GM23338 (cell line): ENCODE measurements at regions not wholly inside any gene's neighbourhood (a gene's known extent, or its start where the extent isn't known, plus 50 kb on each side); places are given as distances from the start of the nearest gene placed in this dataset.

ENCODE experiments used
- ATAC-seq: fragments of 200-7000 bp; cut with Tn5 transposase; 3 replicates; pipeline ENCODE4 v1.9.1; 2020
- DNase-seq: peaks from one replicate; pipeline ENCODE4 v3.0.0-alpha.2; 2015; ENCODE audit warnings: low spot score
- H2AFZ ChIP-seq: fragments of 200-600 bp; sonication (generic); 2 replicates; pipeline ENCODE4 v1.8.0; 2016; ENCODE audit warnings: antibody characterized with exemption, mild to moderate bottlenecking, moderate library complexity
- H3F3A ChIP-seq: fragments of 200-600 bp; sonication (generic); replicated peaks from 2 replicates; pipeline ENCODE4 v1.8.0; 2017; ENCODE audit warnings: antibody characterized with exemption, mixed run types, low read depth
- H3K27ac ChIP-seq: fragments of 200-600 bp; sonication (generic); 2 replicates; pipeline ENCODE4 v1.6.1; 2016; ENCODE audit warnings: low read depth
- H3K27me3 ChIP-seq: fragments of 200-600 bp; sonication (generic); 2 replicates; pipeline ENCODE4 v1.8.0; 2016; ENCODE audit warnings: mild to moderate bottlenecking, mixed run types, moderate library complexity; ENCODE audit not compliant: insufficient read depth
- H3K36me3 ChIP-seq: fragments of 200-600 bp; sonication (generic); 2 replicates; pipeline ENCODE4 v1.8.0; 2016; ENCODE audit warnings: mild to moderate bottlenecking; ENCODE audit not compliant: insufficient read depth
- H3K4me1 ChIP-seq: fragments of 200-600 bp; sonication (generic); 2 replicates; pipeline ENCODE4 v1.8.0; 2016; ENCODE audit warnings: mild to moderate bottlenecking, moderate library complexity; ENCODE audit not compliant: insufficient read depth
- H3K4me2 ChIP-seq: fragments of 200-600 bp; sonication (generic); 2 replicates; pipeline ENCODE4 v1.7.1; 2017; ENCODE audit warnings: mixed run types
- H3K4me3 ChIP-seq: fragments of 200-600 bp; sonication (generic); 2 replicates; pipeline ENCODE4 v1.6.1; 2016; ENCODE audit warnings: mixed run types
- H3K79me2 ChIP-seq: fragments of 200-600 bp; sonication (generic); replicated peaks from 2 replicates; pipeline ENCODE4 v1.8.0; 2017; ENCODE audit warnings: mild to moderate bottlenecking; ENCODE audit not compliant: insufficient read depth
- H3K9me2 ChIP-seq: fragments of 200-600 bp; sonication (generic); 2 replicates; pipeline ENCODE4 v1.8.0; 2017; ENCODE audit not compliant: insufficient read depth
- H4K20me1 ChIP-seq: fragments of 200-600 bp; sonication (generic); replicated peaks from 2 replicates; pipeline ENCODE4 v1.8.0; 2017; ENCODE audit warnings: mild to moderate bottlenecking; ENCODE audit not compliant: insufficient read depth
- H3K27ac Mint-ChIP-seq: 2 replicates; pipeline ENCODE4 v1.8.0; 2020; ENCODE audit warnings: inconsistent platforms, mild to moderate bottlenecking, moderate library complexity, mixed read lengths
- H3K27me3 Mint-ChIP-seq: 3 replicates; pipeline ENCODE4 v1.8.0; 2022; ENCODE audit warnings: low read depth, mild to moderate bottlenecking, moderate library complexity, mixed read lengths, inconsistent platforms; ENCODE audit not compliant: insufficient read depth, poor library complexity
- H3K36me3 Mint-ChIP-seq: 3 replicates; pipeline ENCODE4 v1.8.0; 2021; ENCODE audit warnings: low read depth, mild to moderate bottlenecking, inconsistent platforms, moderate library complexity, mixed read lengths
- H3K4me1 Mint-ChIP-seq: 3 replicates; pipeline ENCODE4 v1.8.0; 2020; ENCODE audit warnings: mild to moderate bottlenecking, inconsistent platforms, mixed read lengths
- H3K4me3 Mint-ChIP-seq: 3 replicates; pipeline ENCODE4 v1.8.0; 2021; ENCODE audit warnings: moderate library complexity, mild to moderate bottlenecking, inconsistent platforms, mixed read lengths
- H3K9me3 Mint-ChIP-seq: 3 replicates; pipeline ENCODE4 v1.8.0; 2020; ENCODE audit warnings: moderate library complexity, mild to moderate bottlenecking, inconsistent platforms, mixed read lengths
- EZH2 ChIP-seq: fragments of 200-600 bp; sonication (generic); IDR thresholded peaks from one replicate; pipeline ENCODE4 v1.8.0; 2017; ENCODE audit warnings: antibody characterized with exemption, mild to moderate bottlenecking, low read depth; ENCODE audit not compliant: unreplicated experiment
- EZH2phosphoT487 ChIP-seq: fragments of 200-600 bp; sonication (generic); IDR thresholded peaks from one replicate; pipeline ENCODE4 v1.8.1; 2018; ENCODE audit warnings: antibody characterized with exemption; ENCODE audit not compliant: unreplicated experiment
- JUNB ChIP-seq: IDR thresholded peaks from one replicate; pipeline ENCODE4 v1.6.1; 2016; ENCODE audit warnings: antibody characterized with exemption; ENCODE audit not compliant: unreplicated experiment
- NANOG ChIP-seq: IDR thresholded peaks from 2 replicates; pipeline ENCODE4 v1.6.1; 2016; ENCODE audit warnings: antibody characterized with exemption, borderline replicate concordance
- POLR2AphosphoS5 ChIP-seq: IDR thresholded peaks from 2 replicates; pipeline ENCODE4 v1.6.1; 2016; ENCODE audit warnings: antibody characterized with exemption, low read depth
- STAT1 ChIP-seq: IDR thresholded peaks from one replicate; pipeline ENCODE4 v1.6.1; 2016; ENCODE audit warnings: antibody characterized with exemption; ENCODE audit not compliant: unreplicated experiment
- ZNF114 ChIP-seq: fragments of 250-450 bp; sonication (Bioruptor Pico); IDR thresholded peaks from 2 replicates; pipeline ENCODE4 v1.5.0; 2020; ENCODE audit warnings: mild to moderate bottlenecking, moderate library complexity
- ZNF331 ChIP-seq: fragments of 250-450 bp; sonication (Bioruptor Pico); IDR thresholded peaks from 2 replicates; pipeline ENCODE4 v1.5.0; 2020; ENCODE audit warnings: low read depth, mild to moderate bottlenecking, moderate library complexity
- TF ChIP-seq, protein P1 (sequence below), 2 experiments: fragments of 200-600 bp in 1 of 2; sonication (generic) in 1 of 2; conservative IDR thresholded peaks; 2 replicates each; pipeline versions ENCODE4 v1.5.1 to v1.6.1; 2016 to 2017; ENCODE audit warnings: antibody characterized with exemption in 2 of 2, low read depth in 2 of 2, mild to moderate bottlenecking in 2 of 2, moderate library complexity in 1 of 2
- TF ChIP-seq, protein P2 (sequence below): IDR thresholded peaks from 2 replicates; pipeline ENCODE4 v1.6.1; 2016; ENCODE audit warnings: antibody characterized with exemption
- TF ChIP-seq, protein P3 (sequence below): fragments of 250-450 bp; sonication (Bioruptor Pico); IDR thresholded peaks from 2 replicates; pipeline ENCODE4 v1.5.0; 2020; ENCODE audit warnings: mild to moderate bottlenecking, moderate library complexity

DNA sequence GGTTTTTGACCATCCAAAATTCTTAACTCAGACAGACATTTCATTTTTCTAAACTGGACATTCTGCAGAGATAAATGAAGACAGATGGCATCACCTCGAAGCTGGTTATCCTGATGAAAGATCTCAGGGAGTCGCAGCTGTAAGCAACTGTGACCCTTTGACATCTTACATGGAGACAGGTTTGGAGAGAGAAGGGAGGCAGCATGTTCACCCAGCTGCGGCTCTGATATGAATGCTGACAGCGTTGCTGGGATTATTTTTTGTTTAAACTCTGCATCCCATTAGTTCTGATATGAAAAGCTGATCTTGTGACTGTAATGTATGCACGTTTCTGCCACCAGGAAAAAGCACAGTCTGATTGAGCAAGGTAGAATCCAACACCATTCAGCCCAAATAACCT, 89.4 kb downstream of the C6orf118 start (continued):
- TF ChIP-seq, protein P1, sequence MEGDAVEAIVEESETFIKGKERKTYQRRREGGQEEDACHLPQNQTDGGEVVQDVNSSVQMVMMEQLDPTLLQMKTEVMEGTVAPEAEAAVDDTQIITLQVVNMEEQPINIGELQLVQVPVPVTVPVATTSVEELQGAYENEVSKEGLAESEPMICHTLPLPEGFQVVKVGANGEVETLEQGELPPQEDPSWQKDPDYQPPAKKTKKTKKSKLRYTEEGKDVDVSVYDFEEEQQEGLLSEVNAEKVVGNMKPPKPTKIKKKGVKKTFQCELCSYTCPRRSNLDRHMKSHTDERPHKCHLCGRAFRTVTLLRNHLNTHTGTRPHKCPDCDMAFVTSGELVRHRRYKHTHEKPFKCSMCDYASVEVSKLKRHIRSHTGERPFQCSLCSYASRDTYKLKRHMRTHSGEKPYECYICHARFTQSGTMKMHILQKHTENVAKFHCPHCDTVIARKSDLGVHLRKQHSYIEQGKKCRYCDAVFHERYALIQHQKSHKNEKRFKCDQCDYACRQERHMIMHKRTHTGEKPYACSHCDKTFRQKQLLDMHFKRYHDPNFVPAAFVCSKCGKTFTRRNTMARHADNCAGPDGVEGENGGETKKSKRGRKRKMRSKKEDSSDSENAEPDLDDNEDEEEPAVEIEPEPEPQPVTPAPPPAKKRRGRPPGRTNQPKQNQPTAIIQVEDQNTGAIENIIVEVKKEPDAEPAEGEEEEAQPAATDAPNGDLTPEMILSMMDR (conservative IDR thresholded peaks at IDR 0.05; ENCODE audit: low read depth in 2 of 2): no peak

DNA sequence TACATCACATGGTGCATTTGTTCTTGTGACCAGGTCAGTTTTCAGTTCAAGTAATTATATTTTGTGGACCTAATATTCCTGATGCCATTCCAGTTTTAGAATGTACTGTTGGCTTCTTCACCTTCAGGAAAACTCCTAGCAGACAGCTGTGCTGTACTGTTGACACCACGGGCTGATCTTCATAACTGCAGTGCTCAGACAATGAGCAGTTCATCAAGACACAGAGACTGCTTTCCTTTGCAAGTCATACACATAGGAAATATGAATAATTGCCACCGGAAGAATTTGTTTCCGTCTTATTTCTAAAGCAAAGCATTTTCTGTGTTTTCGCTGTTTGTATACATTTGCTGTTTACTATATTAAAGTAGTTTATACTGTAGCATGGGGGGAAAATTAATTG, 89.8 kb downstream of the C6orf118 start:
- no peaks in the 10 kb centered on the region for H3K4me1 Mint-ChIP-seq
- no peak overlapping the region for H3K4me2 ChIP-seq
- H4K20me1 ChIP-seq: no peaks in the 10 kb centered on the region
- no peaks in the 10 kb centered on the region for H3F3A ChIP-seq
- H3K27me3 ChIP-seq: no peaks in the 10 kb centered on the region
- no peaks in the 10 kb centered on the region for H3K36me3 Mint-ChIP-seq
- no peaks in the 10 kb centered on the region for H3K9me2 ChIP-seq
- H3K79me2 ChIP-seq: no peaks in the 10 kb centered on the region
- no peak for ATAC-seq
- no peak overlapping the region for H2AFZ ChIP-seq
- no peaks in the 10 kb centered on the region for H3K27me3 Mint-ChIP-seq
- no peak for DNase-seq
- TF ChIP-seq POLR2AphosphoS5: no peak
- TF ChIP-seq, protein P2, sequence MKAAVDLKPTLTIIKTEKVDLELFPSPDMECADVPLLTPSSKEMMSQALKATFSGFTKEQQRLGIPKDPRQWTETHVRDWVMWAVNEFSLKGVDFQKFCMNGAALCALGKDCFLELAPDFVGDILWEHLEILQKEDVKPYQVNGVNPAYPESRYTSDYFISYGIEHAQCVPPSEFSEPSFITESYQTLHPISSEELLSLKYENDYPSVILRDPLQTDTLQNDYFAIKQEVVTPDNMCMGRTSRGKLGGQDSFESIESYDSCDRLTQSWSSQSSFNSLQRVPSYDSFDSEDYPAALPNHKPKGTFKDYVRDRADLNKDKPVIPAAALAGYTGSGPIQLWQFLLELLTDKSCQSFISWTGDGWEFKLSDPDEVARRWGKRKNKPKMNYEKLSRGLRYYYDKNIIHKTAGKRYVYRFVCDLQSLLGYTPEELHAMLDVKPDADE: no peak
- TF ChIP-seq EZH2: no peak
- TF ChIP-seq ZNF331 (CRISPR knock-in tag): no peak
- no peak for TF ChIP-seq NANOG
- H3K27ac Mint-ChIP-seq: no peak overlapping the region
- H3K4me1 ChIP-seq: no peaks in the 10 kb centered on the region
- H3K4me3 Mint-ChIP-seq: no peak overlapping the region
- H3K9me3 Mint-ChIP-seq: peaks cover 3% of the 10 kb centered on the region; the same call in 1 of the 3 replicates
- H3K36me3 ChIP-seq: no peaks in the 10 kb centered on the region
- no peak overlapping the region for H3K4me3 ChIP-seq
- H3K27ac ChIP-seq: no peak overlapping the region

DNA sequence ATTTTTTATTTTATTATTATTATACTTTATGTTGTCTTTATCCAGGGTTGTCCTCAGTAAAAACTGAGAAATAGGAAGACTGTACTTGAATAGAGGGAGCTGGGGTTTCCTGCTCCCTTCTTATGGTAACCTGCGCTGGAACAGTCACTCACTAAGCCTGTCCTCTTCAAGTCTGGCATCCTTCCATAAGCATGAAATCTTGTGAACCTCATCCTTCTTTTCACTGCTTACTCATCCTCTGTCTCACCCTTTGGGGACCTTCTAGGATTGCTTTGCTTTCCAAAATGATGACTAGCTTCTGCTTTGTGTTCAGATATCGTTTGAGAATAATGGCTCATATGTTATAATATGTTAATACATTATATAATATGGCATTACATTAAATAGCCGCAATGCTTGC, 90.6 kb downstream of the C6orf118 start:
- Histone ChIP-seq H3K4me1 (no peaks in the 10 kb centered on the region), H3K36me3 (no peaks in the 10 kb centered on the region), H4K20me1 (no peaks in the 10 kb centered on the region), H3K9me2 (no peaks in the 10 kb centered on the region), H3K79me2 (no peaks in the 10 kb centered on the region), H3K27me3 (no peaks in the 10 kb centered on the region), H3F3A (no peaks in the 10 kb centered on the region), H3K4me2 (no peak overlapping the region), H3K4me3 (no peak overlapping the region), H2AFZ (no peak overlapping the region), H3K27ac (no peak overlapping the region)
- H3K36me3 Mint-ChIP-seq: no peaks in the 10 kb centered on the region
- no peaks in the 10 kb centered on the region for H3K27me3 Mint-ChIP-seq
- ATAC-seq (no peak), DNase-seq (no peak)
- TF ChIP-seq EZH2 (no peak), POLR2AphosphoS5 (no peak), STAT1 (no peak), JUNB (no peak), ZNF114 (CRISPR knock-in tag) (no peak), EZH2phosphoT487 (no peak), NANOG (no peak)
- TF ChIP-seq, protein P3, sequence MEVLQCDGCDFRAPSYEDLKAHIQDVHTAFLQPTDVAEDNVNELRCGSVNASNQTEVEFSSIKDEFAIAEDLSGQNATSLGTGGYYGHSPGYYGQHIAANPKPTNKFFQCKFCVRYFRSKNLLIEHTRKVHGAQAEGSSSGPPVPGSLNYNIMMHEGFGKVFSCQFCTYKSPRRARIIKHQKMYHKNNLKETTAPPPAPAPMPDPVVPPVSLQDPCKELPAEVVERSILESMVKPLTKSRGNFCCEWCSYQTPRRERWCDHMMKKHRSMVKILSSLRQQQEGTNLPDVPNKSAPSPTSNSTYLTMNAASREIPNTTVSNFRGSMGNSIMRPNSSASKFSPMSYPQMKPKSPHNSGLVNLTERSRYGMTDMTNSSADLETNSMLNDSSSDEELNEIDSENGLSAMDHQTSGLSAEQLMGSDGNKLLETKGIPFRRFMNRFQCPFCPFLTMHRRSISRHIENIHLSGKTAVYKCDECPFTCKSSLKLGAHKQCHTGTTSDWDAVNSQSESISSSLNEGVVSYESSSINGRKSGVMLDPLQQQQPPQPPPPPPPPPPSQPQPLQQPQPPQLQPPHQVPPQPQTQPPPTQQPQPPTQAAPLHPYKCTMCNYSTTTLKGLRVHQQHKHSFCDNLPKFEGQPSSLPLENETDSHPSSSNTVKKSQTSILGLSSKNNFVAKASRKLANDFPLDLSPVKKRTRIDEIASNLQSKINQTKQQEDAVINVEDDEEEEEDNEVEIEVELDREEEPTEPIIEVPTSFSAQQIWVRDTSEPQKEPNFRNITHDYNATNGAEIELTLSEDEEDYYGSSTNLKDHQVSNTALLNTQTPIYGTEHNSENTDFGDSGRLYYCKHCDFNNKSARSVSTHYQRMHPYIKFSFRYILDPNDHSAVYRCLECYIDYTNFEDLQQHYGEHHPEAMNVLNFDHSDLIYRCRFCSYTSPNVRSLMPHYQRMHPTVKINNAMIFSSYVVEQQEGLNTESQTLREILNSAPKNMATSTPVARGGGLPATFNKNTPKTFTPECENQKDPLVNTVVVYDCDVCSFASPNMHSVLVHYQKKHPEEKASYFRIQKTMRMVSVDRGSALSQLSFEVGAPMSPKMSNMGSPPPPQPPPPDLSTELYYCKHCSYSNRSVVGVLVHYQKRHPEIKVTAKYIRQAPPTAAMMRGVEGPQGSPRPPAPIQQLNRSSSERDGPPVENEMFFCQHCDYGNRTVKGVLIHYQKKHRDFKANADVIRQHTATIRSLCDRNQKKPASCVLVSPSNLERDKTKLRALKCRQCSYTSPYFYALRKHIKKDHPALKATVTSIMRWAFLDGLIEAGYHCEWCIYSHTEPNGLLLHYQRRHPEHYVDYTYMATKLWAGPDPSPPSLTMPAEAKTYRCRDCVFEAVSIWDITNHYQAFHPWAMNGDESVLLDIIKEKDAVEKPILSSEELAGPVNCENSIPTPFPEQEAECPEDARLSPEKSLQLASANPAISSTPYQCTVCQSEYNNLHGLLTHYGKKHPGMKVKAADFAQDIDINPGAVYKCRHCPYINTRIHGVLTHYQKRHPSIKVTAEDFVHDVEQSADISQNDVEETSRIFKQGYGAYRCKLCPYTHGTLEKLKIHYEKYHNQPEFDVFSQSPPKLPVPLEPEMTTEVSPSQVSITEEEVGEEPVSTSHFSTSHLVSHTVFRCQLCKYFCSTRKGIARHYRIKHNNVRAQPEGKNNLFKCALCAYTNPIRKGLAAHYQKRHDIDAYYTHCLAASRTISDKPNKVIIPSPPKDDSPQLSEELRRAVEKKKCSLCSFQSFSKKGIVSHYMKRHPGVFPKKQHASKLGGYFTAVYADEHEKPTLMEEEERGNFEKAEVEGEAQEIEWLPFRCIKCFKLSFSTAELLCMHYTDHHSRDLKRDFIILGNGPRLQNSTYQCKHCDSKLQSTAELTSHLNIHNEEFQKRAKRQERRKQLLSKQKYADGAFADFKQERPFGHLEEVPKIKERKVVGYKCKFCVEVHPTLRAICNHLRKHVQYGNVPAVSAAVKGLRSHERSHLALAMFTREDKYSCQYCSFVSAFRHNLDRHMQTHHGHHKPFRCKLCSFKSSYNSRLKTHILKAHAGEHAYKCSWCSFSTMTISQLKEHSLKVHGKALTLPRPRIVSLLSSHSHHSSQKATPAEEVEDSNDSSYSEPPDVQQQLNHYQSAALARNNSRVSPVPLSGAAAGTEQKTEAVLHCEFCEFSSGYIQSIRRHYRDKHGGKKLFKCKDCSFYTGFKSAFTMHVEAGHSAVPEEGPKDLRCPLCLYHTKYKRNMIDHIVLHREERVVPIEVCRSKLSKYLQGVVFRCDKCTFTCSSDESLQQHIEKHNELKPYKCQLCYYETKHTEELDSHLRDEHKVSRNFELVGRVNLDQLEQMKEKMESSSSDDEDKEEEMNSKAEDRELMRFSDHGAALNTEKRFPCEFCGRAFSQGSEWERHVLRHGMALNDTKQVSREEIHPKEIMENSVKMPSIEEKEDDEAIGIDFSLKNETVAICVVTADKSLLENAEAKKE (CRISPR knock-in tag): no peak
- TF ChIP-seq, protein P2: no peak
- H3K4me1 Mint-ChIP-seq: no peaks in the 10 kb centered on the region
- H3K9me3 Mint-ChIP-seq: peaks cover 3% of the 10 kb centered on the region; the same call in 1 of the 3 replicates
- H3K27ac Mint-ChIP-seq: no peak overlapping the region
- no peak overlapping the region for H3K4me3 Mint-ChIP-seq
